ENCODE measurements at regions not wholly inside any gene's neighbourhood (a gene's known extent, or its start where the extent isn't known, plus 50 kb on each side); places are given as distances from the start of the nearest gene placed in this dataset.

DNA sequence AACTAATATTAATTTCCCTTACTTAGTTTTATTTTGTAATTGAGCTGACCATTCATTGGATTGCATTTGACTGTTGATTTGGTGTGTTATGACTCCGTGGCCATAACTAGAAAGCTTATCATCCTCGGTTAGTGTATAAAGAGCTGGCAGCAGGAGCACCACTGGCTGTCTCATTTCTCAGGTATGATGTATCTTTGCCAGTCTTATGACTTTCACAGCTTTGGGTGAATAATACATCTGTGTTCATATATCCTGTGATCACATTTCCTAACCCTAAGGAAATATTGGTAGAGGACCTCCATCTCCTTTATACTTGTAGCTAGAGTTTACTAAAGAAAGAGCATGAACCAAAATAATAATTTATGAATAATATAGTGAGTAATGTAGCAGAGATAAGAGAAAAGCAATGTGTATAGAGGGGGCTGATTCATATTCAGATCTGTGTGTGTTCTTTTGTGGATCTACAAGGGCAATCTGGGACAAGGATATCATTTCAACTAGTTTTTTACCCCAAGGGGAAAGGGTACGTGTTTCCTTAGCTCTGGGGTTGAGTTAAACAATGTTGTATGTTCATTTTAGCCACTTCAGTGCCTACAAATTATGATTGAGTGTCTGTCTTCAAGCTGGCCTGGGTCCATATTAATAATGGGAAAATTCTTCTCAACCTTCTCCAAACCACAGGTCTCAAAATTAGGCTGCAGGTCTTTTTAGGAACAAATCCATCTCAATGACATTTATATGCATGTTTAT is 901.7 kb downstream of the NTRK3 start (continued):
- no peak for TF ChIP-seq RXRA (IDR thresholded peaks at IDR 0.05; ENCODE audit: insufficient read depth, low read depth, low read length)
- TF ChIP-seq, protein P1, sequence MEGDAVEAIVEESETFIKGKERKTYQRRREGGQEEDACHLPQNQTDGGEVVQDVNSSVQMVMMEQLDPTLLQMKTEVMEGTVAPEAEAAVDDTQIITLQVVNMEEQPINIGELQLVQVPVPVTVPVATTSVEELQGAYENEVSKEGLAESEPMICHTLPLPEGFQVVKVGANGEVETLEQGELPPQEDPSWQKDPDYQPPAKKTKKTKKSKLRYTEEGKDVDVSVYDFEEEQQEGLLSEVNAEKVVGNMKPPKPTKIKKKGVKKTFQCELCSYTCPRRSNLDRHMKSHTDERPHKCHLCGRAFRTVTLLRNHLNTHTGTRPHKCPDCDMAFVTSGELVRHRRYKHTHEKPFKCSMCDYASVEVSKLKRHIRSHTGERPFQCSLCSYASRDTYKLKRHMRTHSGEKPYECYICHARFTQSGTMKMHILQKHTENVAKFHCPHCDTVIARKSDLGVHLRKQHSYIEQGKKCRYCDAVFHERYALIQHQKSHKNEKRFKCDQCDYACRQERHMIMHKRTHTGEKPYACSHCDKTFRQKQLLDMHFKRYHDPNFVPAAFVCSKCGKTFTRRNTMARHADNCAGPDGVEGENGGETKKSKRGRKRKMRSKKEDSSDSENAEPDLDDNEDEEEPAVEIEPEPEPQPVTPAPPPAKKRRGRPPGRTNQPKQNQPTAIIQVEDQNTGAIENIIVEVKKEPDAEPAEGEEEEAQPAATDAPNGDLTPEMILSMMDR (IDR thresholded peaks at IDR 0.05; ENCODE audit: control extremely low read depth in 1 of 3, insufficient read depth in 1 of 3, low read depth in 1 of 3, low read length in 3 of 3) = no peak
- TF ChIP-seq SUZ12 (IDR thresholded peaks at IDR 0.05; ENCODE audit: low read length) = no peak
- no peak for TF ChIP-seq POLR2A (IDR thresholded peaks at IDR 0.05; ENCODE audit: control extremely low read depth in 1 of 2, low read depth in 2 of 2, low read length in 2 of 2)
- TF ChIP-seq TAF1 (IDR thresholded peaks at IDR 0.05; ENCODE audit: low read depth, low read length) = no peak
- TF ChIP-seq, protein P2, sequence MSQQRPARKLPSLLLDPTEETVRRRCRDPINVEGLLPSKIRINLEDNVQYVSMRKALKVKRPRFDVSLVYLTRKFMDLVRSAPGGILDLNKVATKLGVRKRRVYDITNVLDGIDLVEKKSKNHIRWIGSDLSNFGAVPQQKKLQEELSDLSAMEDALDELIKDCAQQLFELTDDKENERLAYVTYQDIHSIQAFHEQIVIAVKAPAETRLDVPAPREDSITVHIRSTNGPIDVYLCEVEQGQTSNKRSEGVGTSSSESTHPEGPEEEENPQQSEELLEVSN (IDR thresholded peaks at IDR 0.05) = no peak
- TF ChIP-seq CBX5 (IDR thresholded peaks at IDR 0.05; ENCODE audit: low read depth, low read length) = no peak
